H9 (cell line): ENCODE measurements at regions not wholly inside any gene's neighbourhood (a gene's known extent, or its start where the extent isn't known, plus 50 kb on each side); places are given as distances from the start of the nearest gene placed in this dataset.
"Not testable (repeated sequence)": the region's sequence is repeated elsewhere in the genome, so short reads cannot be mapped to it uniquely, and the experiment has no call there.

Source experiments
- DNase-seq: peaks from one replicate; pipeline ENCODE4 v3.0.0-alpha.2; 2017
- H2AFZ ChIP-seq: one replicate; pipeline ENCODE4 v1.6.1; 2013; ENCODE audit warnings: mild to moderate bottlenecking, low read length, control low read depth, moderate library complexity
- H2AK5ac ChIP-seq: 2 replicates; pipeline ENCODE4 v1.6.1; 2013; ENCODE audit warnings: low read length, control low read depth, mixed read lengths; ENCODE audit not compliant: insufficient read length
- H2BK120ac ChIP-seq: one replicate; pipeline ENCODE4 v1.6.1; 2013; ENCODE audit warnings: low read depth, mild to moderate bottlenecking, low read length, control low read depth, inconsistent platforms; ENCODE audit not compliant: poor library complexity, severe bottlenecking
- H2BK12ac ChIP-seq: 2 replicates; pipeline ENCODE4 v1.6.1; 2013; ENCODE audit warnings: low read length, control low read depth, mixed read lengths, low read depth; ENCODE audit not compliant: insufficient read length
- H2BK15ac ChIP-seq: 2 replicates; pipeline ENCODE4 v1.6.1; 2013; ENCODE audit warnings: low read depth, low read length, control low read depth
- H2BK20ac ChIP-seq: one replicate; pipeline ENCODE4 v1.6.1; 2013; ENCODE audit warnings: low read depth, mild to moderate bottlenecking, low read length, control low read depth, inconsistent platforms; ENCODE audit not compliant: poor library complexity, severe bottlenecking
- H2BK5ac ChIP-seq: 2 replicates; pipeline ENCODE4 v1.6.1; 2013; ENCODE audit warnings: low read length, control low read depth, mixed read lengths; ENCODE audit not compliant: insufficient read length
- H3K14ac ChIP-seq: 2 replicates; pipeline ENCODE4 v1.6.1; 2013; ENCODE audit warnings: low read length, control low read depth; ENCODE audit not compliant: insufficient read depth
- H3K18ac ChIP-seq: 2 replicates; pipeline ENCODE4 v1.6.1; 2013; ENCODE audit warnings: low read depth, mild to moderate bottlenecking, mixed read lengths, low read length, control low read depth; ENCODE audit not compliant: insufficient read length
- H3K23ac ChIP-seq: 2 replicates; pipeline ENCODE4 v1.6.1; 2013; ENCODE audit warnings: low read length, control low read depth, mixed read lengths, low read depth; ENCODE audit not compliant: insufficient read length
- H3K23me2 ChIP-seq: 2 replicates; pipeline ENCODE4 v1.6.1; 2013; ENCODE audit warnings: low read depth, mild to moderate bottlenecking, mixed read lengths, low read length, control low read depth; ENCODE audit not compliant: insufficient read length, poor library complexity, severe bottlenecking
- H3K27ac ChIP-seq: 2 replicates; pipeline ENCODE4 v1.5.1; 2013; ENCODE audit warnings: low read length, control low read depth, mixed read lengths, low read depth; ENCODE audit not compliant: insufficient read length
- H3K27me3 ChIP-seq: 2 replicates; pipeline ENCODE4 v1.6.1; 2013; ENCODE audit warnings: low read length, control low read depth, inconsistent platforms; ENCODE audit not compliant: insufficient read depth
- H3K4ac ChIP-seq: 2 replicates; pipeline ENCODE4 v1.6.1; 2013; ENCODE audit warnings: low read depth, mild to moderate bottlenecking, control low read depth, inconsistent platforms, low read length, moderate library complexity
- H3K4me1 ChIP-seq: 2 replicates; pipeline ENCODE4 v1.6.1; 2013; ENCODE audit warnings: low read length, control low read depth, inconsistent platforms; ENCODE audit not compliant: insufficient read depth
- H3K4me2 ChIP-seq: 2 replicates; pipeline ENCODE4 v1.6.1; 2013; ENCODE audit warnings: low read length, control low read depth, mixed read lengths; ENCODE audit not compliant: insufficient read length, insufficient read depth
- H3K56ac ChIP-seq: 2 replicates; pipeline ENCODE4 v1.6.1; 2013; ENCODE audit warnings: low read depth, mild to moderate bottlenecking, mixed read lengths, low read length, control low read depth; ENCODE audit not compliant: insufficient read length
- H3K79me1 ChIP-seq: 2 replicates; pipeline ENCODE4 v1.6.1; 2013; ENCODE audit warnings: low read depth, mild to moderate bottlenecking, moderate library complexity, low read length, control low read depth, inconsistent platforms; ENCODE audit not compliant: insufficient read depth, poor library complexity, severe bottlenecking
- H3K79me2 ChIP-seq: 2 replicates; pipeline ENCODE4 v1.6.1; 2013; ENCODE audit warnings: low read length, control low read depth, inconsistent platforms; ENCODE audit not compliant: insufficient read depth
- H3K9ac ChIP-seq: 2 replicates; pipeline ENCODE4 v1.6.1; 2013; ENCODE audit warnings: low read length, control low read depth, mixed read lengths; ENCODE audit not compliant: insufficient read length; ENCODE audit errors: extremely low read depth
- H3K9me3 ChIP-seq: one replicate; pipeline ENCODE4 v1.6.1; 2013; ENCODE audit warnings: low read depth, low read length, inconsistent platforms; ENCODE audit not compliant: control insufficient read depth
- H3T11ph ChIP-seq: one replicate; pipeline ENCODE4 v1.6.1; 2013; ENCODE audit warnings: mild to moderate bottlenecking, low read length, control low read depth, inconsistent platforms
- H4K20me1 ChIP-seq: one replicate; pipeline ENCODE4 v1.6.1; 2013; ENCODE audit not compliant: control insufficient read depth, insufficient read length, insufficient read depth
- H4K5ac ChIP-seq: 2 replicates; pipeline ENCODE4 v1.6.1; 2013; ENCODE audit warnings: low read depth, mild to moderate bottlenecking, mixed read lengths, low read length, control low read depth; ENCODE audit not compliant: insufficient read length
- H4K8ac ChIP-seq: replicated peaks from 2 replicates; pipeline ENCODE4 v1.6.1; 2013; ENCODE audit warnings: low read length, control low read depth, mixed read lengths, low read depth; ENCODE audit not compliant: insufficient read length
- H4K91ac ChIP-seq: 2 replicates; pipeline ENCODE4 v1.6.1; 2013; ENCODE audit warnings: low read depth, mild to moderate bottlenecking, moderate library complexity, mixed read lengths, low read length, control low read depth; ENCODE audit not compliant: insufficient read length
- H3K27ac Mint-ChIP-seq, 3 experiments: 2 replicates in 2 of 3; 3 replicates in 1 of 3; pipeline ENCODE4 v1.8.0; 2020 to 2021; ENCODE audit warnings: mixed read lengths in 3 of 3, mild to moderate bottlenecking in 1 of 3, moderate library complexity in 1 of 3
- H3K27me3 Mint-ChIP-seq: 2 replicates; pipeline ENCODE4 v1.8.0; 2021; ENCODE audit warnings: low read depth, mild to moderate bottlenecking, moderate library complexity, mixed read lengths
- H3K36me3 Mint-ChIP-seq, 3 experiments: 2 replicates in 2 of 3; 3 replicates in 1 of 3; pipeline ENCODE4 v1.8.0; 2020 to 2021; ENCODE audit warnings: low read depth in 3 of 3, mixed read lengths in 3 of 3; ENCODE audit not compliant: insufficient read depth in 1 of 3
- H3K4me1 Mint-ChIP-seq, 2 experiments: 2 replicates each; pipeline ENCODE4 v1.8.0; 2020; ENCODE audit warnings: mixed read lengths in 2 of 2
- H3K4me3 Mint-ChIP-seq, 2 experiments: 2 replicates in 1 of 2; 3 replicates in 1 of 2; pipeline ENCODE4 v1.8.0; 2020 to 2021; ENCODE audit warnings: mild to moderate bottlenecking in 2 of 2, mixed read lengths in 2 of 2, moderate library complexity in 1 of 2
- H3K9me3 Mint-ChIP-seq, 2 experiments: 2 replicates in 1 of 2; 3 replicates in 1 of 2; pipeline ENCODE4 v1.8.0; 2020; ENCODE audit warnings: mild to moderate bottlenecking in 2 of 2, mixed read lengths in 2 of 2, moderate library complexity in 1 of 2
- CTCF ChIP-seq: fragments of 200-600 bp; sonication (generic); conservative IDR thresholded peaks from 3 replicates; pipeline ENCODE4 v1.8.0; 2021; ENCODE audit warnings: antibody characterized with exemption, mild to moderate bottlenecking
- WGBS: extraction: QIAGEN DNeasy Blood & Tissue Kit; methylation state at CpG from one replicate; pipeline ENCODE4 v1.1.7; 2013; ENCODE audit warnings: missing lambda C conversion rate, low lambda C conversion rate, mixed read lengths; ENCODE audit not compliant: insufficient read length; ENCODE audit errors: extremely low coverage; 5-methylcytosine and 5-hydroxymethylcytosine counted together

- no peak overlapping the region for H4K91ac ChIP-seq
- no peak overlapping the region for H3K4ac ChIP-seq
- H3K14ac ChIP-seq = no peak overlapping the region
- no peaks in the 10 kb centered on the region for H3K9me3 ChIP-seq
- H3K23me2 ChIP-seq = no peaks in the 10 kb centered on the region
- H3K27ac ChIP-seq = no peak overlapping the region
- peaks cover 6 to 9% of the 10 kb centered on the region in 2 experiments; a peak in 4 of 5 replicates for H3K9me3 Mint-ChIP-seq
- H4K5ac ChIP-seq = no peak overlapping the region
- TF ChIP-seq CTCF = no peak
- no peak overlapping the region for H2BK15ac ChIP-seq
- no peaks in the 10 kb centered on the region for H3K79me2 ChIP-seq
- H3K23ac ChIP-seq = no peak overlapping the region
- no peaks in the 10 kb centered on the region for H3K27me3 ChIP-seq
- no peak overlapping the region for H3K4me2 ChIP-seq
- DNase-seq = no peak
- no peak overlapping the region for H2AFZ ChIP-seq
- H3K56ac ChIP-seq = no peak overlapping the region
- peak overlapping the region in 2 of 3 experiments; percentile 10 to 73; a peak in 1 of 7 replicates for H3K27ac Mint-ChIP-seq
- H4K20me1 ChIP-seq = no peaks in the 10 kb centered on the region
- no peak overlapping the region for H3K4me3 Mint-ChIP-seq
- H2AK5ac ChIP-seq = no peak overlapping the region
- no peak overlapping the region for H2BK5ac ChIP-seq
- WGBS = no CpG with 5 or more reads among the region's 5 CpGs
- H3K18ac ChIP-seq = no peak overlapping the region
- peaks cover 9% of the 10 kb centered on the region; the same call in 1 of the 2 replicates for H3K4me1 ChIP-seq
- H3K36me3 Mint-ChIP-seq = peaks cover 4 to 18% (median 9%) of the 10 kb centered on the region in 3 experiments; a peak in 6 of 7 replicates
- H3K79me1 ChIP-seq = no peaks in the 10 kb centered on the region
- H3K27me3 Mint-ChIP-seq = no peaks in the 10 kb centered on the region
- H2BK20ac ChIP-seq = no peak overlapping the region
- no peak overlapping the region for H4K8ac ChIP-seq
- no peak overlapping the region for H3T11ph ChIP-seq
- no peak overlapping the region for H3K9ac ChIP-seq
- H2BK120ac ChIP-seq = no peak overlapping the region
- peaks cover 32 to 35% of the 10 kb centered on the region in 2 experiments for H3K4me1 Mint-ChIP-seq
- H2BK12ac ChIP-seq = no peak overlapping the region
Observed at GRCh38 chr5:124889850-124890249, 143.4 kb upstream of the ZNF608 start.

- not testable (repeated sequence) for H2BK5ac ChIP-seq, H2BK20ac ChIP-seq, H3K23ac ChIP-seq, H4K8ac ChIP-seq, H2BK15ac ChIP-seq, H3K4me3 Mint-ChIP-seq, H3K9me3 Mint-ChIP-seq, H4K5ac ChIP-seq, H2AFZ ChIP-seq, H3K14ac ChIP-seq, H3K56ac ChIP-seq, H2BK120ac ChIP-seq, H2BK12ac ChIP-seq, H3K9me3 ChIP-seq, H3K27me3 Mint-ChIP-seq, H3K4me2 ChIP-seq, H4K20me1 ChIP-seq, H3K79me1 ChIP-seq, H2AK5ac ChIP-seq, H3T11ph ChIP-seq, DNase-seq, H3K23me2 ChIP-seq, H3K4ac ChIP-seq, H3K27ac Mint-ChIP-seq, H3K79me2 ChIP-seq, H3K27ac ChIP-seq, H3K9ac ChIP-seq, H4K91ac ChIP-seq, H3K4me1 ChIP-seq, H3K27me3 ChIP-seq, H3K18ac ChIP-seq
- peaks cover 4 to 12% (median 9%) of the 10 kb centered on the region in 3 experiments; a peak in 6 of 7 replicates for H3K36me3 Mint-ChIP-seq
- WGBS = no CpG with 5 or more reads among the region's 4 CpGs
- peaks cover 36 to 38% of the 10 kb centered on the region in 2 experiments for H3K4me1 Mint-ChIP-seq
Observed at GRCh38 chr5:124890442-124890841, 144.0 kb upstream of the ZNF608 start.
